ENCODE measurements at regions not wholly inside any gene's neighbourhood (a gene's known extent, or its start where the extent isn't known, plus 50 kb on each side); places are given as distances from the start of the nearest gene placed in this dataset.

GRCh38 chr14:95787941-95788340, 74.0 kb upstream of the TCL1A start:
- Histone ChIP-seq H3K36me3 (no peaks in the 10 kb centered on the region), H3K27ac (no peak overlapping the region), H3K27me3 (replicated peaks in 1 of 7) (peaks cover 0 to 33% (median 0%) of the 10 kb centered on the region in 7 donors), H3K9me3 (no peaks in the 10 kb centered on the region), H3K4me1 (no peaks in the 10 kb centered on the region), H3K4me3 (no peak overlapping the region)
- TF ChIP-seq, protein P1, sequence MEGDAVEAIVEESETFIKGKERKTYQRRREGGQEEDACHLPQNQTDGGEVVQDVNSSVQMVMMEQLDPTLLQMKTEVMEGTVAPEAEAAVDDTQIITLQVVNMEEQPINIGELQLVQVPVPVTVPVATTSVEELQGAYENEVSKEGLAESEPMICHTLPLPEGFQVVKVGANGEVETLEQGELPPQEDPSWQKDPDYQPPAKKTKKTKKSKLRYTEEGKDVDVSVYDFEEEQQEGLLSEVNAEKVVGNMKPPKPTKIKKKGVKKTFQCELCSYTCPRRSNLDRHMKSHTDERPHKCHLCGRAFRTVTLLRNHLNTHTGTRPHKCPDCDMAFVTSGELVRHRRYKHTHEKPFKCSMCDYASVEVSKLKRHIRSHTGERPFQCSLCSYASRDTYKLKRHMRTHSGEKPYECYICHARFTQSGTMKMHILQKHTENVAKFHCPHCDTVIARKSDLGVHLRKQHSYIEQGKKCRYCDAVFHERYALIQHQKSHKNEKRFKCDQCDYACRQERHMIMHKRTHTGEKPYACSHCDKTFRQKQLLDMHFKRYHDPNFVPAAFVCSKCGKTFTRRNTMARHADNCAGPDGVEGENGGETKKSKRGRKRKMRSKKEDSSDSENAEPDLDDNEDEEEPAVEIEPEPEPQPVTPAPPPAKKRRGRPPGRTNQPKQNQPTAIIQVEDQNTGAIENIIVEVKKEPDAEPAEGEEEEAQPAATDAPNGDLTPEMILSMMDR (IDR thresholded peaks at IDR 0.05 in 8 of 11, conservative IDR thresholded peaks at IDR 0.05 in 3 of 11): no peak
- TF ChIP-seq POLR2A (IDR thresholded peaks at IDR 0.05): no peak
- no peak for TF ChIP-seq POLR2AphosphoS5 (IDR thresholded peaks at IDR 0.05)
- no peak for DNase-seq
- intact Hi-C loops (cut with DNase I; ENCODE audit: low total_unique reads): no loop called here
- 81 to 90% (median 88%) methylated on average over 3 of the region's 3 CpGs for WGBS, 5 donors

- WGBS, 5 donors: 60 to 77% (median 70%) methylated on average over 8 of the region's 8 CpGs
- no peaks in the 10 kb centered on the region for H3K36me3 ChIP-seq
- no peak overlapping the region for H3K27ac ChIP-seq
- no peak overlapping the region for H3K4me3 ChIP-seq
- TF ChIP-seq POLR2AphosphoS5 (IDR thresholded peaks at IDR 0.05): no peak
- TF ChIP-seq, protein P1 (IDR thresholded peaks at IDR 0.05 in 8 of 11, conservative IDR thresholded peaks at IDR 0.05 in 3 of 11): no peak
- TF ChIP-seq POLR2A (IDR thresholded peaks at IDR 0.05): no peak
- no peaks in the 10 kb centered on the region for H3K4me1 ChIP-seq
- H3K27me3 ChIP-seq (replicated peaks in 1 of 7): peaks cover 0 to 22% (median 0%) of the 10 kb centered on the region in 7 donors
- no peak for DNase-seq
- H3K9me3 ChIP-seq: no peaks in the 10 kb centered on the region
- intact Hi-C loops (cut with DNase I; ENCODE audit: low total_unique reads): no loop called here
Measured at GRCh38 chr14:95786566-95786965, 72.6 kb upstream of the TCL1A start.

- intact Hi-C loops (cut with DNase I; ENCODE audit: low total_unique reads): no loop called here
- Histone ChIP-seq H3K9me3 (no peaks in the 10 kb centered on the region), H3K4me3 (no peak overlapping the region), H3K36me3 (no peaks in the 10 kb centered on the region), H3K4me1 (no peaks in the 10 kb centered on the region), H3K27me3 (replicated peaks in 1 of 7) (peaks cover 0 to 14% (median 0%) of the 10 kb centered on the region in 7 donors), H3K27ac (no peak overlapping the region)
- 0 to 5% (median 0%) methylated on average over 1 of the region's 1 CpG for WGBS, 5 donors
- no peak for DNase-seq
- no peak for TF ChIP-seq POLR2A (IDR thresholded peaks at IDR 0.05)
- TF ChIP-seq, protein P1 (IDR thresholded peaks at IDR 0.05 in 8 of 11, conservative IDR thresholded peaks at IDR 0.05 in 3 of 11): no peak
- TF ChIP-seq POLR2AphosphoS5 (IDR thresholded peaks at IDR 0.05): no peak
Measured at GRCh38 chr14:95784137-95784536, 70.2 kb upstream of the TCL1A start.

DNA sequence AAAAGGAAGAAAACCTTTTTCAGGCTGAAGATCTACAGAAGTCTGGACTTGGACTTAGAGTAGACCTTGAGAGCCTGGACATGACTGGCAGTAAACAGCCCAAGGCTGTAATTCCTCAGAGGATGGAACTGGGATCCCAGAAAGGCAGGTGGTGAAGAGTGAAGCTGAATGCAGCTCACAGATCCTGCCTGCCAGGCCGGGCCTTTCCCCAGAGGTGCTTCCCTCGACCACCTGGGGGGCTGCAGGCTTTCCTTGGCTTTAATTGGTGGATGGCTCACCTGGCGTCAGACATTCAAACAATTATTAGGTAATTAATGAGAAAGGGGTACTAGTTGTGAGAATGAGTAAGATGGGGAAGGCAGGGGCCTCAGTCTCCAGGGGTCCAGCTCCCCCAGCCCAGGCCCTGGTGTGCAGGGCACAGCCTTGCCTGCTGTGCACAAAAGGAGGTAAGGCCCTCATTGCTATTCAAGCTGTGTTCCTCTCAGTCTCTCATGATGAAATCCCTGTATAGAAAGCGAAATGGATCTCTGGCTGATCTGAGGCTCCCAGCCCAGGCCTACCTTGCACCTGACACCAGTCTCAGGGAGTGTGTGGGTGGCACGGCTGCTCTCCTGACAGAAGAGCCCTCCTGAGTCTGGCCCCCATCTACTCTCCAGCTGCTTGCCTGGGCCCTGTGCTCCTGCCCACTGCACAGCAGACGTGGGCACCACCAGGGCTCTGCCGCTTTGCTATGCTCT, 63.0 kb upstream of the TCL1A start:
- Histone ChIP-seq H3K9me3 (no peaks in the 10 kb centered on the region), H3K36me3 (no peaks in the 10 kb centered on the region), H3K27ac (no peak overlapping the region), H3K27me3 (replicated peaks in 1 of 7) (peaks cover 0 to 15% (median 0%) of the 10 kb centered on the region in 7 donors), H3K4me1 (no peaks in the 10 kb centered on the region), H3K4me3 (no peak overlapping the region)
- TF ChIP-seq, protein P1 (IDR thresholded peaks at IDR 0.05 in 8 of 11, conservative IDR thresholded peaks at IDR 0.05 in 3 of 11): no peak
- no peak for TF ChIP-seq POLR2A (IDR thresholded peaks at IDR 0.05)
- no peak for TF ChIP-seq POLR2AphosphoS5 (IDR thresholded peaks at IDR 0.05)
- 55 to 70% (median 64%) methylated on average over 7 of the region's 7 CpGs for WGBS, 5 donors
- DNase-seq: no peak
- intact Hi-C loops (cut with DNase I; ENCODE audit: low total_unique reads): loop anchor here (10.0 kb wide), 1 partner anchor 218 kb away; no protein-coding TSS in a partner anchor

Measured in spleen (tissue), 11 donors.